Progenitor cell of endocrine pancreas (in vitro differentiated cells): ENCODE measurements at regions not wholly inside any gene's neighbourhood (a gene's known extent, or its start where the extent isn't known, plus 50 kb on each side); places are given as distances from the start of the nearest gene placed in this dataset.
"Not testable (repeated sequence)": the region's sequence is repeated elsewhere in the genome, so short reads cannot be mapped to it uniquely, and the experiment has no call there.

Experiments used
- DNase-seq: peaks from one replicate; pipeline ENCODE4 v3.0.0; 2021; ENCODE audit warnings: low spot score; ENCODE audit not compliant: unreplicated experiment
- H3K27ac Mint-ChIP-seq: 2 replicates; pipeline ENCODE4 v1.8.0; 2021; ENCODE audit warnings: mild to moderate bottlenecking, moderate library complexity, mixed read lengths
- H3K27me3 Mint-ChIP-seq: 2 replicates; pipeline ENCODE4 v1.8.0; 2021; ENCODE audit warnings: mixed read lengths
- H3K36me3 Mint-ChIP-seq: 2 replicates; pipeline ENCODE4 v1.8.0; 2022; ENCODE audit warnings: mixed read lengths; ENCODE audit not compliant: insufficient read depth
- H3K4me1 Mint-ChIP-seq: 2 replicates; pipeline ENCODE4 v1.8.0; 2021; ENCODE audit warnings: low read depth, mixed read lengths
- H3K4me3 Mint-ChIP-seq: 2 replicates; pipeline ENCODE4 v1.8.0; 2021; ENCODE audit warnings: low read depth, mild to moderate bottlenecking, moderate library complexity, mixed read lengths
- H3K9me3 Mint-ChIP-seq: 2 replicates; pipeline ENCODE4 v1.8.0; 2021; ENCODE audit warnings: low read depth, mixed read lengths
- CTCF ChIP-seq: fragments of 200-600 bp; sonication (generic); IDR thresholded peaks from one replicate; pipeline ENCODE4 v1.5.0; 2021; ENCODE audit warnings: antibody characterized with exemption, mild to moderate bottlenecking; ENCODE audit not compliant: unreplicated experiment

- no peak for DNase-seq
These were observed 242.5 kb downstream of the RPIA start for GRCh38 chr2:88933980-88934379.

GRCh38 chr2:88941178-88941577, 249.7 kb downstream of the RPIA start:
- not testable (repeated sequence) for DNase-seq, H3K4me1 Mint-ChIP-seq, H3K4me3 Mint-ChIP-seq

More at GRCh38 chr2:88933980-88934379, 242.5 kb downstream of the RPIA start:
- Mint-ChIP-seq H3K36me3 (no peaks in the 10 kb centered on the region), H3K4me3 (no peak overlapping the region), H3K4me1 (no peaks in the 10 kb centered on the region), H3K9me3 (peaks cover 11% of the 10 kb centered on the region), H3K27ac (no peak overlapping the region), H3K27me3 (peaks cover 3% of the 10 kb centered on the region)
- no peak for TF ChIP-seq CTCF

GRCh38 chr2:88942798-88943197, 251.3 kb downstream of the RPIA start:
- TF ChIP-seq CTCF, result no peak
- Mint-ChIP-seq H3K9me3 (peaks cover 7% of the 10 kb centered on the region), H3K36me3 (no peaks in the 10 kb centered on the region)

More at GRCh38 chr2:88941178-88941577, 249.7 kb downstream of the RPIA start:
- not testable (repeated sequence) for H3K9me3 Mint-ChIP-seq, H3K27ac Mint-ChIP-seq, H3K27me3 Mint-ChIP-seq, H3K36me3 Mint-ChIP-seq
- peak; percentile 43 for TF ChIP-seq CTCF

GRCh38 chr2:88949336-88949735, 257.9 kb downstream of the RPIA start:
- Mint-ChIP-seq H3K4me1 (no peaks in the 10 kb centered on the region), H3K27ac (no peak overlapping the region), H3K9me3 (peaks cover 10% of the 10 kb centered on the region), H3K27me3 (peaks cover 8% of the 10 kb centered on the region), H3K36me3 (no peaks in the 10 kb centered on the region), H3K4me3 (no peak overlapping the region)
- DNase-seq, result no peak
- no peak for TF ChIP-seq CTCF

More at GRCh38 chr2:88942798-88943197, 251.3 kb downstream of the RPIA start:
- Mint-ChIP-seq H3K27me3 (peaks cover 5% of the 10 kb centered on the region), H3K4me3 (no peak overlapping the region), H3K27ac (no peak overlapping the region), H3K4me1 (no peaks in the 10 kb centered on the region)
- no peak for DNase-seq

- H3K27me3 Mint-ChIP-seq, result peaks cover 8% of the 10 kb centered on the region
- H3K27ac Mint-ChIP-seq, result no peak overlapping the region
- H3K36me3 Mint-ChIP-seq, result no peaks in the 10 kb centered on the region
- no peak overlapping the region for H3K4me3 Mint-ChIP-seq
- DNase-seq, result no peak
- peaks cover 10% of the 10 kb centered on the region for H3K9me3 Mint-ChIP-seq
- no peaks in the 10 kb centered on the region for H3K4me1 Mint-ChIP-seq
- TF ChIP-seq CTCF, result peak; percentile 16
These were observed 258.5 kb downstream of the RPIA start for GRCh38 chr2:88950010-88950409.
